A673 (cell line): ENCODE measurements at regions not wholly inside any gene's neighbourhood (a gene's known extent, or its start where the extent isn't known, plus 50 kb on each side); places are given as distances from the start of the nearest gene placed in this dataset.

Experiments
- CTCF ChIP-seq: fragments of 300-800, 200-600 bp; sonication (generic); conservative IDR thresholded peaks from 2 replicates; pipeline ENCODE4 v1.5.1; 2017; ENCODE audit warnings: low read depth, mild to moderate bottlenecking, antibody characterized with exemption, low read length, moderate library complexity, mixed read lengths
- EZH2 ChIP-seq: fragments of 200-600 bp; sonication (generic); IDR thresholded peaks from 2 replicates; pipeline ENCODE4 v1.6.1; 2017; ENCODE audit warnings: borderline replicate concordance, low read depth, mild to moderate bottlenecking, mixed read lengths, antibody characterized with exemption, low read length; ENCODE audit not compliant: poor library complexity, severe bottlenecking

GRCh38 chr2:57376985-57377384, 669.6 kb upstream of the VRK2 start:
- TF ChIP-seq CTCF (peak; percentile 44; the same call in 1 of the 2 replicates), EZH2 (no peak)
